Progenitor cell of endocrine pancreas (in vitro differentiated cells): ENCODE measurements at regions not wholly inside any gene's neighbourhood (a gene's known extent, or its start where the extent isn't known, plus 50 kb on each side); places are given as distances from the start of the nearest gene placed in this dataset.

Experiments used
- DNase-seq: peaks from one replicate; pipeline ENCODE4 v3.0.0; 2021; ENCODE audit warnings: low spot score; ENCODE audit not compliant: unreplicated experiment
- H3K27ac Mint-ChIP-seq: 2 replicates; pipeline ENCODE4 v1.8.0; 2021; ENCODE audit warnings: mild to moderate bottlenecking, moderate library complexity, mixed read lengths
- H3K27me3 Mint-ChIP-seq: 2 replicates; pipeline ENCODE4 v1.8.0; 2021; ENCODE audit warnings: mixed read lengths
- H3K36me3 Mint-ChIP-seq: 2 replicates; pipeline ENCODE4 v1.8.0; 2022; ENCODE audit warnings: mixed read lengths; ENCODE audit not compliant: insufficient read depth
- H3K4me1 Mint-ChIP-seq: 2 replicates; pipeline ENCODE4 v1.8.0; 2021; ENCODE audit warnings: low read depth, mixed read lengths
- H3K4me3 Mint-ChIP-seq: 2 replicates; pipeline ENCODE4 v1.8.0; 2021; ENCODE audit warnings: low read depth, mild to moderate bottlenecking, moderate library complexity, mixed read lengths
- H3K9me3 Mint-ChIP-seq: 2 replicates; pipeline ENCODE4 v1.8.0; 2021; ENCODE audit warnings: low read depth, mixed read lengths
- TF ChIP-seq, protein P1 (sequence below): fragments of 200-600 bp; sonication (generic); IDR thresholded peaks from one replicate; pipeline ENCODE4 v1.5.0; 2021; ENCODE audit warnings: antibody characterized with exemption, mild to moderate bottlenecking; ENCODE audit not compliant: unreplicated experiment

DNA sequence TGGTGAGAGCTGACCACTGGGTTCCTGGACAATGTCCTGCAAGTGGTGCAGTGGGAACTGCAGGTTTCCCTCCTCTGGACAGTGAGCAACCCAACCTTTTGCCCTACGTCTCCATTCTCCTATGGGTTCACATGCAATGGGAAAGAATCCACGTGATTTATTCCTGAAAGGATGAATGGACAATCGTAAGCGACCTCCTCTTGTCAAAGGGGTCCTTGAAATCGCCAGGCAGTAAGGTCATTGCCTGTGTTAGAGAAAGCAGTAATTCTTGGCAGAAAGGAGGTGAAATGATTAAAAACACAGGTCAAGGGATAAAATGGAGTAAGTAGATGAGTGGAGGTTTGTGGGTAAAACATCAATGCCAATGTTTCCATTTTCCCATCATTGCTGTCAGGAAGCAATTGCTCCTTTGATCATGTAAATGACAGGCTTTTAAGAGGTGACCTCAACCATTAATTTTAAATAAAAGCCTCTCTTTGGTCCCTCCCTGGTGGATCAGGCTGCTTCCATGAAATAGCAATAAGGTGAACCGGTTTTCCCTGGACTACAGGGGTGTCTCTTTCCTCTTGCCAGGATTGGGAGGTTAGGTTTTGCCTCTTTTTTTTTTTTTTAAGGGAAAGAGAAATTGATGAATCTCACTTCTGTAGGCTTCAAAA, 330.0 kb upstream of the PRKCQ start:
- H3K4me1 Mint-ChIP-seq = no peaks in the 10 kb centered on the region
- DNase-seq = no peak
- peaks cover 3% of the 10 kb centered on the region for H3K27me3 Mint-ChIP-seq
- H3K27ac Mint-ChIP-seq = no peak overlapping the region
- H3K4me3 Mint-ChIP-seq = no peak overlapping the region
- H3K36me3 Mint-ChIP-seq = peaks cover 1% of the 10 kb centered on the region
- TF ChIP-seq, protein P1, sequence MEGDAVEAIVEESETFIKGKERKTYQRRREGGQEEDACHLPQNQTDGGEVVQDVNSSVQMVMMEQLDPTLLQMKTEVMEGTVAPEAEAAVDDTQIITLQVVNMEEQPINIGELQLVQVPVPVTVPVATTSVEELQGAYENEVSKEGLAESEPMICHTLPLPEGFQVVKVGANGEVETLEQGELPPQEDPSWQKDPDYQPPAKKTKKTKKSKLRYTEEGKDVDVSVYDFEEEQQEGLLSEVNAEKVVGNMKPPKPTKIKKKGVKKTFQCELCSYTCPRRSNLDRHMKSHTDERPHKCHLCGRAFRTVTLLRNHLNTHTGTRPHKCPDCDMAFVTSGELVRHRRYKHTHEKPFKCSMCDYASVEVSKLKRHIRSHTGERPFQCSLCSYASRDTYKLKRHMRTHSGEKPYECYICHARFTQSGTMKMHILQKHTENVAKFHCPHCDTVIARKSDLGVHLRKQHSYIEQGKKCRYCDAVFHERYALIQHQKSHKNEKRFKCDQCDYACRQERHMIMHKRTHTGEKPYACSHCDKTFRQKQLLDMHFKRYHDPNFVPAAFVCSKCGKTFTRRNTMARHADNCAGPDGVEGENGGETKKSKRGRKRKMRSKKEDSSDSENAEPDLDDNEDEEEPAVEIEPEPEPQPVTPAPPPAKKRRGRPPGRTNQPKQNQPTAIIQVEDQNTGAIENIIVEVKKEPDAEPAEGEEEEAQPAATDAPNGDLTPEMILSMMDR = no peak
- H3K9me3 Mint-ChIP-seq = peaks cover 12% of the 10 kb centered on the region

DNA sequence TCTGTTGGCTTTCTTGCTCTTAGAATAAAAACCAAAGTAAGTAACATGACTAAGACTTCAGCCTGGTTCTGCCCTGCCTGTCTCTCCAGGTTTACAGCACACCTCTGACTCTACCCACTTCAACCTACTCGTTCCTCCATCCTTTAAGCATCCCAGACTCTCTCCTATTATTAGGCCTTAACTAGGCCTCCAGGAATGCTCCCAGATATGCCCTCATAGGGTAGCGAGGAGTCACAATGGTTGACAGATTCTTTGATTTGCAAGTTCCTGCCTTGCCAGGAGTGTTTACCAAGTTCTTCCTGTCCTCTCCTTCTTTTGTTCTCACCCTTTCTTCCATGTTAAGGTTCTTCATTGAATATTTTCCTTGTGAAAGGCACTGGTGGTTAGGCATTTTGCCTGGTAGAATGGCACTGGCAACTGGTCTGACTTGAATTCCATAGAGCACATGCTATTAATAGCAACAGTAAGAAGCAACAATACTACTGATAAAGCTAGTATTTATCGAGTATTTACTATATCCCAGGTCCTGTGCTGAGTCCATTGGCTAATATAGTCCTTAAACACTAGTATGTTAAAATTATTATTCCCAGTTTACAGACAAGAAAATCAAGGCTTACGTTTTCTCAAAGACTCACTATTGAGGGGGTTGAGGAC, 327.9 kb upstream of the PRKCQ start:
- peaks cover 3% of the 10 kb centered on the region for H3K27me3 Mint-ChIP-seq
- no peaks in the 10 kb centered on the region for H3K4me1 Mint-ChIP-seq
- H3K36me3 Mint-ChIP-seq = peaks cover 1% of the 10 kb centered on the region
- H3K4me3 Mint-ChIP-seq = no peak overlapping the region
- DNase-seq = no peak
- TF ChIP-seq, protein P1 = no peak
- no peak overlapping the region for H3K27ac Mint-ChIP-seq
- peaks cover 21% of the 10 kb centered on the region for H3K9me3 Mint-ChIP-seq

DNA sequence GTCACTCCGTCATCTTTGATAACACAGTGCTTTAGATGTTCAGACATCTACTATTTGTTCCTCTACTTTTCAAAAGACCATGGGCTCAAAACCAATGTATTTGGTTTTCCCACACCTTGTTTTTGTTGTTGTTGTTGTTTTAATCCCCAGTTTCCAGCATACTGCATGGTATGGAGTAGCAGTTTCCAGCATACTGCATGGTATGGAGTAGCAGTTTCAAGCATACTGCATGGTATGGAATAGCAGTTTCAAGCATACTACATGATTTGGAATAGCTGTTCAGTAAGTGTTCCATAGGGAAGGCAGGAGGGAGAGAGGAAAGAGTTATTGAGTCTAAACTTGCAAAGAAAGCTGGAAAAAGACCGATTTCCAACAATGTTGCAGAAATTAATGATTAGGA, 314.3 kb upstream of the PRKCQ start:
- Mint-ChIP-seq H3K36me3 (no peaks in the 10 kb centered on the region), H3K4me3 (no peak overlapping the region)
- no peak for DNase-seq

DNA sequence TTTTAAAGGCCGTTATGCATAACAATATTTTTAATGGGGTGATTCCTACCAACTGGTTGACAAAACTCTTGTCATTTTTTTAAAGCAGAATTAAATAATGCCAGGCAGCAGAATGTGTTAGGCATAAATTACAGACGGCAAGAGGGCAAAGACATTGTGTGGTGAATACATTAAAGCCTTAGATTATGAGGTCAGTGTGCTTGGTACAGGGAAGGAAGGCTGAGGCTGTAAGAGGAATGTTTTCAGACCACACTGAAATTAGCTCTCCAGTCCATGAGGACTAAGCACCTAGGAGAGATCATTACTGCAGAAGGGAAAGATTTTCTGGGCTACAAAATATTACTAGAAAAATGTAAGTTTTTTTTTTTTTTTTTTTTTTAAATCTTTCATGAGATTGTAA, 312.8 kb upstream of the PRKCQ start:
- Mint-ChIP-seq H3K4me1 (peaks cover 13% of the 10 kb centered on the region), H3K27ac (no peak overlapping the region), H3K9me3 (no peaks in the 10 kb centered on the region), H3K36me3 (no peaks in the 10 kb centered on the region), H3K4me3 (no peak overlapping the region), H3K27me3 (peaks cover 6% of the 10 kb centered on the region)
- DNase-seq = no peak
- TF ChIP-seq, protein P1 = no peak

More for the DNA sequence above, 314.3 kb upstream of the PRKCQ start:
- TF ChIP-seq, protein P1 = no peak
- no peak overlapping the region for H3K27ac Mint-ChIP-seq
- peaks cover 9% of the 10 kb centered on the region for H3K27me3 Mint-ChIP-seq
- H3K9me3 Mint-ChIP-seq = no peaks in the 10 kb centered on the region
- H3K4me1 Mint-ChIP-seq = peaks cover 10% of the 10 kb centered on the region

DNA sequence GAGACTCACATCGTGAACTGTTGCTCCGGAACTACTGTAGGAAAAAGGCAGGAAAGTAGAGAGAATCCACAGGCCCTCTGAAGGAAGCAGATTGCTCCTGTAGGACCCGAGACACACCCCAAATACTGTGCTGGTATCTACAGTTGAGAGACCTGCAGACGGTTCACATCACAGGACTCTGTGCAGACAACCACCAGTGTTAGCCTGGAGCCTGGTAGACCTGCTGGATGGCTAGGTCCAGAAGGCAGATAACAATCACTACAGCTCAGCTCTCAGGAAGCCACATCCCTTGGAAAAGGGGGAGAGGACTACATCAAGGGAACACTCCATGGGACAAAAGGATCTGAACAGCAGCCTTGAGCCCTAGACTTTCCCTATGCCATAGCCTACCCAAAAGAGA, 311.8 kb upstream of the PRKCQ start:
- DNase-seq = no peak
- peaks cover 13% of the 10 kb centered on the region for H3K4me1 Mint-ChIP-seq
- no peak overlapping the region for H3K27ac Mint-ChIP-seq
- H3K27me3 Mint-ChIP-seq = peaks cover 6% of the 10 kb centered on the region
- TF ChIP-seq, protein P1 = no peak
- H3K4me3 Mint-ChIP-seq = no peak overlapping the region
- no peaks in the 10 kb centered on the region for H3K36me3 Mint-ChIP-seq
- H3K9me3 Mint-ChIP-seq = no peaks in the 10 kb centered on the region
